ENCODE measurements at regions not wholly inside any gene's neighbourhood (a gene's known extent, or its start where the extent isn't known, plus 50 kb on each side); places are given as distances from the start of the nearest gene placed in this dataset.

DNA sequence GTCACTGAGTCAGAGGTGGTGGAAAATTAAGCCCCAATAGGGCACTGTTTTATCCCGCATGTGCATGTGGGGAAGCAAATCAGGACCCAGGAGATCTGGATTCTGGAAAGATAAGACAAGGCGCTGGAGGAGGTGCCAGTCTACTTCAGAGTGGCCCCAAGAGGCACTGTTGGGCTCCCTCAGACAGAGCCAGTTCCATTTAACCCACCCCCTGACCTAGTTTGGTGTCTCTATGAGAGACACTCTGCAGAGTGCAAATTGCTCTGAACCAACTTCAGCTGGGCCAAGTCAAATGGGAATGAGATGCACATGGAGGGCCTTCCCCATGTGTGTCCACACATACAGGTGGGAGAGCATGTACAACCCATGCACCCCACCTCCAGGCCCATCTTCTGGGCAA lies 71.1 kb upstream of the MED9 start:
- no peaks in the 10 kb centered on the region for H3K27me3 ChIP-seq
- intact Hi-C loops (cut with DNase I), result no loop called here
- no peak overlapping the region for H3K4me3 ChIP-seq
- no peaks in the 10 kb centered on the region for H3K9me3 ChIP-seq (replicated peaks in 1 of 3)
- WGBS, 4 donors, result 79 to 92% (median 86%) methylated on average over 2 of the region's 2 CpGs
- no peak for TF ChIP-seq POLR2A (IDR thresholded peaks at IDR 0.05)
- TF ChIP-seq, protein P1, sequence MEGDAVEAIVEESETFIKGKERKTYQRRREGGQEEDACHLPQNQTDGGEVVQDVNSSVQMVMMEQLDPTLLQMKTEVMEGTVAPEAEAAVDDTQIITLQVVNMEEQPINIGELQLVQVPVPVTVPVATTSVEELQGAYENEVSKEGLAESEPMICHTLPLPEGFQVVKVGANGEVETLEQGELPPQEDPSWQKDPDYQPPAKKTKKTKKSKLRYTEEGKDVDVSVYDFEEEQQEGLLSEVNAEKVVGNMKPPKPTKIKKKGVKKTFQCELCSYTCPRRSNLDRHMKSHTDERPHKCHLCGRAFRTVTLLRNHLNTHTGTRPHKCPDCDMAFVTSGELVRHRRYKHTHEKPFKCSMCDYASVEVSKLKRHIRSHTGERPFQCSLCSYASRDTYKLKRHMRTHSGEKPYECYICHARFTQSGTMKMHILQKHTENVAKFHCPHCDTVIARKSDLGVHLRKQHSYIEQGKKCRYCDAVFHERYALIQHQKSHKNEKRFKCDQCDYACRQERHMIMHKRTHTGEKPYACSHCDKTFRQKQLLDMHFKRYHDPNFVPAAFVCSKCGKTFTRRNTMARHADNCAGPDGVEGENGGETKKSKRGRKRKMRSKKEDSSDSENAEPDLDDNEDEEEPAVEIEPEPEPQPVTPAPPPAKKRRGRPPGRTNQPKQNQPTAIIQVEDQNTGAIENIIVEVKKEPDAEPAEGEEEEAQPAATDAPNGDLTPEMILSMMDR (IDR thresholded peaks at IDR 0.05), result no peak
- no peaks in the 10 kb centered on the region for H3K36me3 ChIP-seq (replicated peaks in 1 of 2)
- no peak for DNase-seq
- H3K4me1 ChIP-seq (replicated peaks in 1 of 2), result peaks cover 0 to 13% of the 10 kb centered on the region in 2 donors
- H3K27ac ChIP-seq, result no peak overlapping the region

DNA sequence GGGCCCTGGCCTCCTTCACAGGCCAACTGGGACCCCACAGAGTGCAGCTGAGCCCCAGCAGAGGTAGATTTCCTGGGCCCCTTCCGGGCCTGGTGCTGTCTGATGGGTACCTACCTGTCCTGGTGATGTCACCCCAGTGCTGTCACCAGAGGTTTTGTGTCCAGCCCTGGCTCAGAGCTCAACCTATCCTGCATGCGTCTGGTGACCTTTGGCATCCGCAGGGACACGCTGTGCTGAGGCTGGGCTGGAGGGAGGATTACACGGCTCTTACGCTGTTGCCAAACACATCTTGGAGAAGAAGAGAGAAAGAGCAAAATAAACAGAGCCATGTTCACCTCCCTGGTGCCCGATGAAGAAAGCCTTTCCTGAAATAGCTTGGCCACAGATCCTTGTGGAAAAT lies 70.6 kb upstream of the MED9 start:
- no peaks in the 10 kb centered on the region for H3K36me3 ChIP-seq (replicated peaks in 1 of 2)
- H3K9me3 ChIP-seq (replicated peaks in 1 of 3), result no peaks in the 10 kb centered on the region
- no peak overlapping the region for H3K4me3 ChIP-seq
- no peak for TF ChIP-seq POLR2A (IDR thresholded peaks at IDR 0.05)
- TF ChIP-seq, protein P1 (IDR thresholded peaks at IDR 0.05), result no peak
- H3K27me3 ChIP-seq, result no peaks in the 10 kb centered on the region
- no peak overlapping the region for H3K27ac ChIP-seq
- peaks cover 0 to 13% of the 10 kb centered on the region in 2 donors for H3K4me1 ChIP-seq (replicated peaks in 1 of 2)
- intact Hi-C loops (cut with DNase I), result no loop called here
- DNase-seq, result no peak
- WGBS, 4 donors, result 62 to 93% (median 87%) methylated on average over 4 to 7 of the region's 7 CpGs

DNA sequence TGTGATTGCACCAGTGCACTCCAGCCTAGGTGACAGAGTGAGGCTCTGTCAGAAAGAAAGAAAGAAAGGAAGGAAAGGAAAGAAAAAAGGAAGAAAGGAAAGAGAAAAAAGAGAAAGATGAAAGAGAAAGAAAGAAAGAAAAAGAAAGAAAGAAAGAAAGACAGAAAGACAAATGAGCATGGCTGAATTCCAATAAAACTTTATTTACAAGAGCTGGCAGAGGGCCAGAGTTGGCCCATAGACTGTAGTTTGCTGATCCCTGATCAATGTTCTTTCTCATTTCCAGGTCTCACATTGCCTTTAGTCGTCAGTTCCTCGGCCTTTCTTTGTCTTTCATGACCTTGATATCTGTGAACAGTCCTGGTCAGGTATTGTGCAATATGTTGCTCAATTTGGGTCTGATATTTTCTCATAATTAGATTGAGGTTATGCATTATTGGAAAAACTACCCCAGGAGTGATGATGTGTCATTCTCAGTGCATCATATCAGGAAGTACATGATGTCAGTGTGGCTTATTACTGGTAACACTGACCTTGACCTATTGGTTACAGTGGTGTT lies 68.5 kb upstream of the MED9 start:
- 11 to 30% (median 20%) methylated on average over 2 of the region's 2 CpGs for WGBS, 4 donors
- intact Hi-C loops (cut with DNase I), result no loop called here
- H3K9me3 ChIP-seq (replicated peaks in 1 of 3), result no peaks in the 10 kb centered on the region
- H3K27me3 ChIP-seq, result no peaks in the 10 kb centered on the region
- TF ChIP-seq, protein P1 (IDR thresholded peaks at IDR 0.05), result no peak
- TF ChIP-seq POLR2A (IDR thresholded peaks at IDR 0.05), result no peak
- peaks cover 0 to 13% of the 10 kb centered on the region in 2 donors for H3K4me1 ChIP-seq (replicated peaks in 1 of 2)
- H3K27ac ChIP-seq, result peak overlapping the region in 2 of 5 donors; percentile 36 to 69
- no peaks in the 10 kb centered on the region for H3K36me3 ChIP-seq (replicated peaks in 1 of 2)
- DNase-seq, result peak in 3 of 7 donors; percentile 30 to 53 (median 40)
- no peak overlapping the region for H3K4me3 ChIP-seq

DNA sequence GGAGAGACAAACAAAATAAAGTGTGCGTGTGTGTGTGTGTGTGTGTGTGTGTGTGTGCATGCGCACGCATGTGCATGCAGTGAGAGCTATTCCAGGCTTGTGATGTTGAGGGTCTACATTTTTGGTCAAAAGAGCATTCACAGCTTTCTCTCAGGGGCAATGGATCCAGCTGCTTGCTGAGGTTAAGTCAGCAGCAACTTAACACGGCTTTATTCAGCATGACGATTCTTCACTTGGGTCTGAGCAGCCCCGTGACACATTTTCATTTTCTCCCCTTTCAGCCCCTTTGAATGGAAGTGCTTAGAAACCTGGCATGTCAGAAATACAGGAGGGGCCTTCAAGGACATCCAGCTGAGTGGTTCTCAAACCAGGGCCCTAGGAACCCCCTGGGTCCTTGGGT lies 66.4 kb upstream of the MED9 start:
- 84 to 90% (median 85%) methylated on average over 6 of the region's 6 CpGs for WGBS, 4 donors
- H3K4me3 ChIP-seq, result no peak overlapping the region
- peaks cover 7 to 29% of the 10 kb centered on the region in 2 donors for H3K4me1 ChIP-seq (replicated peaks in 1 of 2)
- no peaks in the 10 kb centered on the region for H3K9me3 ChIP-seq (replicated peaks in 1 of 3)
- H3K27me3 ChIP-seq, result no peaks in the 10 kb centered on the region
- DNase-seq, result no peak
- no peak for TF ChIP-seq POLR2A (IDR thresholded peaks at IDR 0.05)
- TF ChIP-seq, protein P1 (IDR thresholded peaks at IDR 0.05), result no peak
- intact Hi-C loops (cut with DNase I), result no loop called here
- no peak overlapping the region for H3K27ac ChIP-seq
- H3K36me3 ChIP-seq (replicated peaks in 1 of 2), result no peaks in the 10 kb centered on the region
